Uterus (tissue), 3 donors: ENCODE measurements at regions not wholly inside any gene's neighbourhood (a gene's known extent, or its start where the extent isn't known, plus 50 kb on each side); places are given as distances from the start of the nearest gene placed in this dataset.

Source experiments
- DNase-seq, 2 donors: peaks; one replicate each; pipeline ENCODE4 v3.0.0-alpha.2; 2019 to 2020
- H3K27ac ChIP-seq, 2 donors: fragments of 200-600 bp; sonication (generic); 1 replicate in 1 of 2; 2 replicates in 1 of 2; pipeline ENCODE4 v1.5.1; 2016 to 2018
- H3K27me3 ChIP-seq, 2 donors: fragments of 200-600 bp; sonication (generic); one replicate each; pipeline ENCODE4 v1.5.1; 2018 to 2019; ENCODE audit warnings: control low read depth in 1 of 2
- H3K36me3 ChIP-seq, 2 donors: fragments of 200-600 bp; sonication (generic); one replicate each; pipeline ENCODE4 v1.5.1; 2019; ENCODE audit warnings: control low read depth in 1 of 2
- H3K4me1 ChIP-seq, 2 donors: fragments of 200-600 bp; sonication (generic); one replicate each; pipeline ENCODE4 v1.5.1; 2018 to 2019; ENCODE audit warnings: control low read depth in 1 of 2
- H3K4me3 ChIP-seq, 2 donors: fragments of 200-600 bp; sonication (generic); 1 replicate in 1 of 2; 2 replicates in 1 of 2; pipeline ENCODE4 v1.5.1; 2018 to 2019; ENCODE audit warnings: mild to moderate bottlenecking in 1 of 2
- H3K9me3 ChIP-seq, 2 donors: fragments of 200-600 bp; sonication (generic); one replicate each; pipeline ENCODE4 v1.5.1; 2019; ENCODE audit warnings: control low read depth in 1 of 2
- POLR2A ChIP-seq, 2 donors: fragments of 450-650 bp; IDR thresholded peaks; one replicate each; pipeline ENCODE4 v1.6.1; 2016; ENCODE audit warnings: antibody characterized with exemption in 2 of 2, mild to moderate bottlenecking in 1 of 2, moderate library complexity in 1 of 2
- intact Hi-C: fragments of 100-400 bp; cut with DNase I; formaldehyde crosslinking; loops from one replicate; pipeline ENCODE4 v1.15.1; 2023; ENCODE audit warnings: low total_unique reads
- TF ChIP-seq, protein P1 (sequence below), 4 experiments: fragments of 200-600 bp in 2 of 4; fragments of 450-650 bp in 2 of 4; sonication (generic) in 2 of 4; IDR thresholded peaks; one replicate each; pipeline ENCODE4 v1.5.1; 2016 to 2019; ENCODE audit warnings: antibody characterized with exemption in 4 of 4, mild to moderate bottlenecking in 2 of 4, moderate library complexity in 1 of 4
- donor health status: DM: yes; HTN: yes; CAD: no.

DNA sequence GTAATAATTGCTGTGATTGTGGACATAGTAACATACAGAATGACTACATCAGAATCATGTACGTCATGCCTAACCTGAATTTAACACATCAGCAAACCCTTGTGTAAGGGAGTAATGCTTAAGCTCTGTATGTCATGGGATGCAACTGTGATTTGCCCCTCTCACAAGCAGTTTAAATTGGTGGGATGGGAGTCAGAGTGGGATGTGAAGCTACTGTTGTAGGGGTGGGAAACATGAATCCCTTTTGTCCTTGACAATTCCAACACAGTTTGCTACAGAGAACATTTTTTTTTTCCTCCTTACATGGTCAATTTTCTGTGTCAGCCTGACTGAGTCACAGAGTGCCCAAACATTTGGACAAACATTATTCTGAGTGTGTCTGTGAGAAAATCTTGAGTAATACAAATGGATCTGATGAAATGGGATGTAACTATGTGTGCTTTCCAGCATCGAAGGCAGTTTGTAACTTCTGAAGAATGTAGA is 392.8 kb downstream of the GPM6A start:
- DNase-seq, result no peak
- intact Hi-C loops, result no loop called here
- Histone ChIP-seq H3K9me3 (no peaks in the 10 kb centered on the region), H3K27ac (peak overlapping the region in 1 of 2 donors; percentile 48), H3K4me1 (no peaks in the 10 kb centered on the region), H3K36me3 (no peaks in the 10 kb centered on the region), H3K27me3 (no peaks in the 10 kb centered on the region), H3K4me3 (no peak overlapping the region)
- TF ChIP-seq, protein P1, sequence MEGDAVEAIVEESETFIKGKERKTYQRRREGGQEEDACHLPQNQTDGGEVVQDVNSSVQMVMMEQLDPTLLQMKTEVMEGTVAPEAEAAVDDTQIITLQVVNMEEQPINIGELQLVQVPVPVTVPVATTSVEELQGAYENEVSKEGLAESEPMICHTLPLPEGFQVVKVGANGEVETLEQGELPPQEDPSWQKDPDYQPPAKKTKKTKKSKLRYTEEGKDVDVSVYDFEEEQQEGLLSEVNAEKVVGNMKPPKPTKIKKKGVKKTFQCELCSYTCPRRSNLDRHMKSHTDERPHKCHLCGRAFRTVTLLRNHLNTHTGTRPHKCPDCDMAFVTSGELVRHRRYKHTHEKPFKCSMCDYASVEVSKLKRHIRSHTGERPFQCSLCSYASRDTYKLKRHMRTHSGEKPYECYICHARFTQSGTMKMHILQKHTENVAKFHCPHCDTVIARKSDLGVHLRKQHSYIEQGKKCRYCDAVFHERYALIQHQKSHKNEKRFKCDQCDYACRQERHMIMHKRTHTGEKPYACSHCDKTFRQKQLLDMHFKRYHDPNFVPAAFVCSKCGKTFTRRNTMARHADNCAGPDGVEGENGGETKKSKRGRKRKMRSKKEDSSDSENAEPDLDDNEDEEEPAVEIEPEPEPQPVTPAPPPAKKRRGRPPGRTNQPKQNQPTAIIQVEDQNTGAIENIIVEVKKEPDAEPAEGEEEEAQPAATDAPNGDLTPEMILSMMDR (IDR thresholded peaks at IDR 0.05), result no peak
- TF ChIP-seq POLR2A (IDR thresholded peaks at IDR 0.05), result no peak

DNA sequence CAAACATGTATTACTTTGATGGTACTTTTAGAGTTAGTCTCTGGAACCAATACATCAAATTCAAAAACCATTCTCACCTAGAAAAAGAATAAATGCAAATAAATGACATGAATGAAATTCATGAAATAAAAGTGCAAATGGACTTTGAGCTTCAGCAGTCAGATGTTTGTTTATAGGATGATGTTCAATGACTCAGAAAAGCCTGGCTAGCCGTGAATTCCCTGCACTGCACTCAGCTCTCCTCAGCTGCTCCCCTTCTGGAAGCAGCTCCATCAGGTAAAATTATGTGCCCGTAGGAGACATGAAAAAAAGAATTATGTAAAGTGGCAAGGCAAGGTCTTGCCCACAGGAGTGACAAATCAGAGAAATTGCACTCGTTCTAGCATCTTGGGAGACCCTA is 390.6 kb downstream of the GPM6A start:
- H3K4me3 ChIP-seq, result no peak overlapping the region
- no peaks in the 10 kb centered on the region for H3K4me1 ChIP-seq
- no peaks in the 10 kb centered on the region for H3K9me3 ChIP-seq
- intact Hi-C loops, result no loop called here
- TF ChIP-seq, protein P1 (IDR thresholded peaks at IDR 0.05), result no peak
- TF ChIP-seq POLR2A (IDR thresholded peaks at IDR 0.05), result no peak
- H3K36me3 ChIP-seq, result no peaks in the 10 kb centered on the region
- no peaks in the 10 kb centered on the region for H3K27me3 ChIP-seq
- no peak overlapping the region for H3K27ac ChIP-seq
- no peak for DNase-seq

DNA sequence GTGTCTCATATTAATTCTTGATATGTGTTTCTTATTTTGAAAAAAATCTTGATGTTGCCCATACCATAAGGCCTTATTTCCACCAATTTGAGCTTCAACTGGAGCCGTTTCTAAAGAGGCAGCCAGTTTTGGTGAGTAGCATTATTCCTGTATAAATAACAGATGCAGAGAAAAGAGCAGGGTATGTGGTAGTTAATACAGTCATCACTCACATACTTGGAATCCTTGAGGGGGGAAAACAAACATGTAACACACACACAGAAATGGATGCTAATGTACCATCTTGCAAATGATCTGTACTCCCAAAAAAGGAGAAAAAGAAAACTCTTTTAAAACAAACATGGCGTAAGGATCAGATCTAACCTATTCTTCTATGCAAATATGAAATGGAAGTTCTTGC is 389.7 kb downstream of the GPM6A start:
- Histone ChIP-seq H3K27ac (no peak overlapping the region), H3K27me3 (no peaks in the 10 kb centered on the region), H3K36me3 (no peaks in the 10 kb centered on the region), H3K4me1 (no peaks in the 10 kb centered on the region), H3K9me3 (no peaks in the 10 kb centered on the region), H3K4me3 (no peak overlapping the region)
- intact Hi-C loops, result no loop called here
- DNase-seq, result no peak
- no peak for TF ChIP-seq POLR2A (IDR thresholded peaks at IDR 0.05)

DNA sequence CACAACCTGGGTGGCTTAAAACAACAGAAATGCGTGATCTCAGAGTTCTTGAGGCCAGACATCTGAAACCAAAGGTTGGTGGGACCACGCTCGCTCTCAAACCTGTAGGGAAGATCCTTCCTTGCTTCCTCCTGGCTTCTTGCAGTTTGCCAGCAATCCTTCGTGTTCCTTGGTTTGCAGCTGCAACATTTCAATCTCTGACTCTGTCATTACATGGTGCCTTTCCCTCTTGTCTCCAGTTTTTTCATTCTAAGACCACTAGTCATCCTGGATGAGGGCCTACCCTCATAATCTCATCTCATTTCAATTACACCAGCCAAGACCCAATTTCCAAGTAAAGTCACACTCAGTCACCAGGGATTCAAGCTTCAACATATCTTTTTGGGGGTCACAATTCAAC is 388.0 kb downstream of the GPM6A start:
- Histone ChIP-seq H3K27me3 (no peaks in the 10 kb centered on the region), H3K9me3 (no peaks in the 10 kb centered on the region), H3K27ac (no peak overlapping the region), H3K4me1 (no peaks in the 10 kb centered on the region), H3K4me3 (no peak overlapping the region), H3K36me3 (no peaks in the 10 kb centered on the region)
- intact Hi-C loops, result no loop called here
- no peak for DNase-seq
- TF ChIP-seq, protein P1 (IDR thresholded peaks at IDR 0.05), result no peak
- no peak for TF ChIP-seq POLR2A (IDR thresholded peaks at IDR 0.05)

DNA sequence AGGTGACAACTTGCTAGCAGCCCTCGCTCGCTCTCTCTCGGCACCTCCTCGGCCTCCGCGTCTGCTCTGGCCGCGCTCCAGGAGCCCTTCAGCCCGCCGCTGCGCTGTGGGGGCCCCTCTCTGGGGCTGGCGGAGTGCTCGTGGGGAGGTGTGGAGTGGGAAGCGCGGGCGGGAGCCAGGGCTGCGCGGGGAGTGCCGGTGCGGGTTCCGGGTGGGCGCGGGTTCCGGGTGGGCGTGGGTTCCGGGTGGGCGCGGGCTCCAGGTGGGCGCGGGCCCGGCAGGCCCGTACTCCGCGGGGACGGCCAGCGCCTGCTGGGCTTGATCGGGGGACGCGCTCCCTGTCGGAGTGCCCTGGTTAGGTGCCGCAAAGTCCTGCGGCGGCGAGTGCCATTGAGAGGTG is 384.3 kb downstream of the GPM6A start:
- Histone ChIP-seq H3K4me1 (no peaks in the 10 kb centered on the region), H3K27ac (no peak overlapping the region), H3K9me3 (no peaks in the 10 kb centered on the region), H3K27me3 (no peaks in the 10 kb centered on the region), H3K36me3 (no peaks in the 10 kb centered on the region), H3K4me3 (no peak overlapping the region)
- DNase-seq, result no peak
- TF ChIP-seq POLR2A (IDR thresholded peaks at IDR 0.05), result no peak
- TF ChIP-seq, protein P1 (IDR thresholded peaks at IDR 0.05), result no peak
- intact Hi-C loops, result no loop called here

DNA sequence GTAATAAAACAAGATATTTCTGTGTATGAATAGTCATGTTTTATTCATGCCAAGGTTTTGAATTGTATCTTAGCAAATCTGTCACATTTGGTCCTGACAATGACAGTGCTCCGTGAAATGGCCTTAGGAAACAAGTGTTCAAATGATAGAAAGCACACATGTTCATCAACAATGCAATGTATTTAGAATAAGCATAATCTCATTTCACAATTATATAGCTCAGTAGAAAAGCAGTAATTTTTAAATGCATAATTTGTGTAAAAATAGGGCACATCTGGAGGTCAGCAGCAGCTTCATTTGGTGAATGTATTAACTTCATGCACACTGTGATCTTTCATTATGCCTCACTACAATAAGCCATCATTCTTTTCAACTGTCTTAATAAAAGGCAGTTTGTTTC is 380.4 kb downstream of the GPM6A start:
- Histone ChIP-seq H3K27me3 (no peaks in the 10 kb centered on the region), H3K4me3 (no peak overlapping the region), H3K4me1 (no peaks in the 10 kb centered on the region), H3K27ac (no peak overlapping the region), H3K36me3 (no peaks in the 10 kb centered on the region), H3K9me3 (no peaks in the 10 kb centered on the region)
- DNase-seq, result no peak
- TF ChIP-seq, protein P1 (IDR thresholded peaks at IDR 0.05), result no peak
- TF ChIP-seq POLR2A (IDR thresholded peaks at IDR 0.05), result no peak
- intact Hi-C loops, result no loop called here
